CD4-positive, alpha-beta memory T cell (primary cell): ENCODE measurements at regions not wholly inside any gene's neighbourhood (a gene's known extent, or its start where the extent isn't known, plus 50 kb on each side); places are given as distances from the start of the nearest gene placed in this dataset.
A peak's percentile ranks its signal among the peaks of the same experiment; 100 is the strongest.

Experiments
- CTCF ChIA-PET: fragments of 350-600 bp; sonication (Branson Sonifier 250); formaldehyde crosslinking; loops from one replicate; lab custom pipeline; 2021; ENCODE audit warnings: inconsistent platforms; ENCODE audit not compliant: partially characterized antibody; lab: Charles Lee
- POLR2A ChIA-PET: fragments of 350-600 bp; sonication (Branson Sonifier 250); formaldehyde crosslinking; loops from one replicate; lab custom pipeline; 2021; ENCODE audit not compliant: partially characterized antibody; lab: Charles Lee
- DNase-seq, 5 donors: peaks; one replicate each; pipeline versions ENCODE4 v3.0.0 to v3.0.0-alpha.2; 2020 to 2022; ENCODE audit warnings: mixed read lengths in 1 of 5
- H3K27ac ChIP-seq: one replicate; pipeline ENCODE4 v1.7.0; 2013; ENCODE audit warnings: low read depth, low read length
- H3K27me3 ChIP-seq: 2 replicates; pipeline ENCODE4 v1.7.0; 2013; ENCODE audit warnings: mild to moderate bottlenecking, low read length, moderate library complexity; ENCODE audit not compliant: insufficient read depth
- H3K36me3 ChIP-seq: 2 replicates; pipeline ENCODE4 v1.7.0; 2013; ENCODE audit warnings: mild to moderate bottlenecking, low read length, moderate library complexity; ENCODE audit not compliant: insufficient read depth
- H3K4me1 ChIP-seq: 2 replicates; pipeline ENCODE4 v1.7.0; 2013; ENCODE audit warnings: mild to moderate bottlenecking, low read length, moderate library complexity; ENCODE audit not compliant: insufficient read depth
- H3K4me3 ChIP-seq, 2 donors: one replicate each; pipeline ENCODE4 v1.7.0; 2013; ENCODE audit warnings: low read length in 2 of 2, mild to moderate bottlenecking in 1 of 2
- H3K9me3 ChIP-seq, 2 donors: one replicate each; pipeline ENCODE4 v1.7.0; 2013; ENCODE audit warnings: low read length in 2 of 2, control low read depth in 1 of 2; ENCODE audit not compliant: control insufficient read depth in 1 of 2
- H3K27ac Mint-ChIP-seq, 7 donors: one replicate each; pipeline ENCODE4 v1.8.0; 2020 to 2021; ENCODE audit warnings: mixed read lengths in 7 of 7, mild to moderate bottlenecking in 6 of 7, inconsistent platforms in 3 of 7, moderate library complexity in 3 of 7
- H3K27me3 Mint-ChIP-seq, 2 donors: one replicate each; pipeline ENCODE4 v1.8.0; 2020 to 2021; ENCODE audit warnings: mixed read lengths in 2 of 2
- H3K36me3 Mint-ChIP-seq, 2 donors: one replicate each; pipeline ENCODE4 v1.8.0; 2020 to 2021; ENCODE audit warnings: mixed read lengths in 2 of 2, inconsistent platforms in 1 of 2, mild to moderate bottlenecking in 1 of 2
- H3K4me1 Mint-ChIP-seq, 4 donors: one replicate each; pipeline ENCODE4 v1.8.0; 2020 to 2021; ENCODE audit warnings: mixed read lengths in 4 of 4, mild to moderate bottlenecking in 1 of 4
- H3K4me3 Mint-ChIP-seq, 8 donors: one replicate each; pipeline ENCODE4 v1.8.0; 2020 to 2021; ENCODE audit warnings: mixed read lengths in 8 of 8, mild to moderate bottlenecking in 7 of 8, moderate library complexity in 6 of 8, inconsistent platforms in 3 of 8
- H3K9me3 Mint-ChIP-seq, 8 donors: one replicate each; pipeline ENCODE4 v1.8.0; 2020 to 2021; ENCODE audit warnings: mixed read lengths in 8 of 8, mild to moderate bottlenecking in 5 of 8, inconsistent platforms in 3 of 8, moderate library complexity in 1 of 8
- intact Hi-C: fragments of 100-400 bp; cut with micrococcal nuclease; formaldehyde crosslinking; loops from one replicate; pipeline ENCODE4 v1.15.1; 2023

DNA sequence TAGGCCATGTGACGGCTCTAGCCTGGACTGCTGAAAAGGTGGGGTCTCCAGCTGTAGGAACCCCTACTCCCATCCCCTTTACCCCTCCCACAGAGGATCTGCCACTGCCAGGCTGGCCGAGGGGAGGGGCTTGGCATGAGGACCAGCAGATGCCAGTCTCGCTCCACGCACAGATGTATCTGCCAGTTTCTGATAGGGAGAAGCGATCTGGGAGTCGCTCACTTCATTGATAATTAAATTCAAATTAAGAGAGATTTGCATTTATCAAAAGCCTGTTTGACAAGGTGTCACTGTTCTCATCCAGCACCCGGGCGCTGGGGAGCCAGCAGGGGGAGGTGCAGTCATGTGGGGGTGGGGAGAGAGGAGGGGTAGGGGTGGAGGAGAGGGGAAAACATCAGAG, 217.6 kb upstream of the MYL2 start:
- Histone ChIP-seq H3K4me3 (no peak overlapping the region), H3K27ac (no peak overlapping the region), H3K27me3 (no peaks in the 10 kb centered on the region), H3K4me1 (no peaks in the 10 kb centered on the region), H3K9me3 (no peaks in the 10 kb centered on the region), H3K36me3 (no peaks in the 10 kb centered on the region)
- Mint-ChIP-seq H3K36me3 (no peaks in the 10 kb centered on the region), H3K27ac (no peak overlapping the region), H3K4me3 (no peak overlapping the region), H3K4me1 (no peaks in the 10 kb centered on the region), H3K27me3 (peaks cover 4 to 9% of the 10 kb centered on the region in 2 donors), H3K9me3 (peaks cover 0 to 9% (median 4%) of the 10 kb centered on the region in 8 donors)
- no peak for DNase-seq
- ChIA-PET CTCF (no interaction called here), POLR2A (no interaction called here)
- intact Hi-C loops = no loop called here

DNA sequence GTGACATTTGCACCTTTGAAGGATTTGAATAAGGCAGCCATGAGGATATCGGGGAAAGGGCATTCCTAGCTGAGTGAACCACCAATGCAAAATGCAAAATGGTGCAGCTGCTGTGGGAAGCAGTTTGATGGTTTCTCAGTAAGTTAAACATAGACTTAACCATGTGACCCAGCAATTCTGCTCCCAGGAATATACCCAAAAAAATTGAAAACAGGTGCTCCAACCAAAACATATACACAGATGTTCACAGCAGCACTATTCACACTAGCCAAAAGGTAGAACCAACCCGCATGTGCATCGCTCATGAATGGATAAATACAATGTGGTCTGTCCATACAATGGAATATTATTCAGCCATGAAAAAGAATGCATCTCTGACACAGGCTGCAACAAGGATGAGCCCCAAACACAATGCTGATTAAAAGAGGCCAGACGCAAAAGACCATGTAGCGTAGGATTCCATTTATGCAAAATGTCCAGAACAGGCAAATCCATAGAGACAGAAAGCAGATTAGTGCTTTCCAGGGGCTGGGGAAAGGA, 215.0 kb upstream of the MYL2 start:
- Mint-ChIP-seq H3K4me1 (no peaks in the 10 kb centered on the region), H3K36me3 (no peaks in the 10 kb centered on the region), H3K4me3 (no peak overlapping the region), H3K27ac (peak overlapping the region in 1 of 7 donors; percentile 4), H3K9me3 (peaks cover 0 to 9% (median 5%) of the 10 kb centered on the region in 8 donors), H3K27me3 (peaks cover 3 to 4% of the 10 kb centered on the region in 2 donors)
- H3K9me3 ChIP-seq = no peaks in the 10 kb centered on the region
- H3K27me3 ChIP-seq = no peaks in the 10 kb centered on the region
- H3K36me3 ChIP-seq = no peaks in the 10 kb centered on the region
- no peak overlapping the region for H3K4me3 ChIP-seq
- ChIA-PET POLR2A (no interaction called here), CTCF (no interaction called here)
- intact Hi-C loops = no loop called here
- H3K4me1 ChIP-seq = no peaks in the 10 kb centered on the region
- no peak overlapping the region for H3K27ac ChIP-seq
- no peak for DNase-seq

DNA sequence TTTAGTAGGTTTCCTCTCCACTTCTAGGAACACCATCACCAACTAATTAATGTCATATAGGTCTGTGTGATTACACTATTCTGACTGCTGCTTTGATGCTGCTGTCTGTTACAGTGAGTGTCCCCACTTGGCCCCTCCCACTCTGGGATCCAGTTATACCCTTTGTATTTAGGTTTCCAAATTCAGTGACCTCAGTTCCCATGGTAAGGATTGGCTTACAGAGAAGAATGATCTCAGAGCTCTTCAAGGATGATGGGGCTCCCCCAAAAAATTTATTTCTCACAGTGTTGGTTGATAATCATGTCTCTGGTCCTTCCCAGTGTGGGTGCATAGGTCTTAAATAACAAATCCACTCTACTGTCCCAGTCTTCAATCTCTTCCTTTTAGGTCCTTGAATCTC, 210.0 kb upstream of the MYL2 start:
- H3K27me3 ChIP-seq = no peaks in the 10 kb centered on the region
- ChIA-PET CTCF (no interaction called here), POLR2A (no interaction called here)
- Mint-ChIP-seq H3K36me3 (no peaks in the 10 kb centered on the region), H3K27me3 (peaks cover 0 to 5% of the 10 kb centered on the region in 2 donors), H3K4me3 (no peak overlapping the region), H3K27ac (no peak overlapping the region), H3K4me1 (no peaks in the 10 kb centered on the region), H3K9me3 (peaks cover 0 to 6% (median under 1%) of the 10 kb centered on the region in 8 donors)
- no peaks in the 10 kb centered on the region for H3K4me1 ChIP-seq
- no peaks in the 10 kb centered on the region for H3K9me3 ChIP-seq
- no peak for DNase-seq
- intact Hi-C loops = no loop called here
- no peaks in the 10 kb centered on the region for H3K36me3 ChIP-seq
- H3K27ac ChIP-seq = no peak overlapping the region
- no peak overlapping the region for H3K4me3 ChIP-seq

DNA sequence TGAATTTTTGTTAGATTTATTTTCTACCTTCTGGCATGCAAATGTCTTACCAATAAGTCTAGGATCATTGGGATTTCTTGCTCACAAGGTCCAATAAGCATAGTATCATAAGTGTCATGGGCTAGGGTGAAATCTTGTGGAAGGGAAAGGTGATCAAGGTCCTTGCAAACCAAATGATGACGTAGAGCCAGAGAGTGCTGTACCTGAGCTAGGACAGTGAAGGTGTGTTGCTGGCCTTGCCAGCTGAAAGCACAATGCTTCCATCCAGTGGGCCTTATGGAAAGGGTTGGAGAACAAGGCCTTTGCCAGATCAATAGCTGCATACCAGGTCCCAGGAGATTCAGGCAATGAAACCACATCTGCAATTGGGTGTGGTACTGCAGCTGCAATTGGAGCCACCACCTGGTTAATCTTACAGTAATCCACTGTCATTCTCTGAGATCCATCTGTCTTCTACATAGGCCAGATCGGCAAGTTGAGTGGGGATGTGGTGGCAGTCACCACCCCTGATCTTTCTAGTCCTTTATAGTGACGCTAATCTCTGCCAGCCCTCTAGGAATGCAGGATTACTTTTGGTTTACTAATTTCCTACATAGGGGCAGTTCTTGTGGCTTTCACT, 208.9 kb upstream of the MYL2 start:
- Histone ChIP-seq H3K27ac (no peak overlapping the region), H3K36me3 (no peaks in the 10 kb centered on the region), H3K27me3 (no peaks in the 10 kb centered on the region), H3K9me3 (no peaks in the 10 kb centered on the region), H3K4me1 (no peaks in the 10 kb centered on the region), H3K4me3 (no peak overlapping the region)
- H3K27me3 Mint-ChIP-seq = peaks cover 0 to 5% of the 10 kb centered on the region in 2 donors
- H3K4me3 Mint-ChIP-seq = no peak overlapping the region
- CTCF ChIA-PET = no interaction called here
- H3K36me3 Mint-ChIP-seq = no peaks in the 10 kb centered on the region
- intact Hi-C loops = no loop called here
- H3K4me1 Mint-ChIP-seq = no peaks in the 10 kb centered on the region
- no peak overlapping the region for H3K27ac Mint-ChIP-seq
- DNase-seq = no peak
- POLR2A ChIA-PET = no interaction called here
- H3K9me3 Mint-ChIP-seq = peaks cover 0 to 5% (median 0%) of the 10 kb centered on the region in 8 donors

DNA sequence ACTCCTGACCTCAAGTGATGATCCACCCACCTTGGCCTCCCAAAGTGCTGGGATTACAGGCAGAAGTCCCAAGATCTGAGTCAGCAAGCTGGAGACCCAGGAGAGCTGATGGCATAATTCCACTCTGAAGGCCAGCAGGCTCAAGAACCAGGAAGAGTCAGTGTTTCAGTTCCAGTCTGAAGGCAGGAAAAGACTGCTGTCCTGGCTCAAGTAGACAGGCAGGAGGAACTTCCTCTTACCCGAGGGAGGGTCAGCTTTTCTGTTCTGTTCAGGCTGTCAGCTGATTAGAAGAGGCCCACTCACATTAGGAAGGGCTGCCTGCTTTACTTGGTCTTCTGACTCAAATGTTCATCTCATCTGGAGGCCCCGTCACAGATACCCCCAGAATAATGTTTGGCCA, 206.0 kb upstream of the MYL2 start:
- H3K27ac Mint-ChIP-seq = no peak overlapping the region
- POLR2A ChIA-PET = no interaction called here
- H3K27ac ChIP-seq = no peak overlapping the region

DNA sequence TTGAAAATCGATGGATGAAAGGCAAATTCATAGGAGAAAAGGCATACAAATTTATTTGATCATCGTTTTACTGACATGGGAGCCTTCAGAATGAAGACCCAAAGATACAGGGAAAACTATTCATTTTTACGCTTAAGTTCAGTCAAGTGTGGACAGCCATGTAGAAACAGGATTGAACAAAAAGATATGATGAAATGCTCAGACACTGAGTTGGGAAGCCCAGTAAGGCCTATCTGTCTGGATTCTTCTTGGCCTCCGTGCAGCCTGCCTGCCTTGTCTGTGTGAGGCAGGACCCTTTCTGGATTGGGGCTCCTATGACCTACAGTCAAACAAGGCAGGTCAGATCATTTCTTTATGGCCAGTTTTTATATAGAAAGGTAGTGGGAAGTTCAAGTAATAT, 203.8 kb upstream of the MYL2 start:
- no peak for DNase-seq
- no peaks in the 10 kb centered on the region for H3K36me3 ChIP-seq
- no peak overlapping the region for H3K4me3 ChIP-seq
- no peaks in the 10 kb centered on the region for H3K27me3 ChIP-seq
- Mint-ChIP-seq H3K27ac (no peak overlapping the region), H3K9me3 (peaks cover 0 to 2% (median 0%) of the 10 kb centered on the region in 8 donors), H3K36me3 (no peaks in the 10 kb centered on the region), H3K4me1 (no peaks in the 10 kb centered on the region), H3K4me3 (no peak overlapping the region), H3K27me3 (peaks cover 6 to 8% of the 10 kb centered on the region in 2 donors)
- no peak overlapping the region for H3K27ac ChIP-seq
- ChIA-PET CTCF (no interaction called here), POLR2A (no interaction called here)
- no peaks in the 10 kb centered on the region for H3K4me1 ChIP-seq
- intact Hi-C loops = no loop called here
- no peaks in the 10 kb centered on the region for H3K9me3 ChIP-seq

More for the DNA sequence above, 206.0 kb upstream of the MYL2 start:
- CTCF ChIA-PET = no interaction called here
- Histone ChIP-seq H3K36me3 (no peaks in the 10 kb centered on the region), H3K9me3 (no peaks in the 10 kb centered on the region), H3K27me3 (no peaks in the 10 kb centered on the region), H3K4me3 (no peak overlapping the region), H3K4me1 (no peaks in the 10 kb centered on the region)
- Mint-ChIP-seq H3K9me3 (peaks cover 0 to 2% (median 0%) of the 10 kb centered on the region in 8 donors), H3K4me3 (no peak overlapping the region), H3K27me3 (peaks cover 1 to 5% of the 10 kb centered on the region in 2 donors), H3K4me1 (no peaks in the 10 kb centered on the region), H3K36me3 (no peaks in the 10 kb centered on the region)
- intact Hi-C loops = no loop called here
- no peak for DNase-seq

DNA sequence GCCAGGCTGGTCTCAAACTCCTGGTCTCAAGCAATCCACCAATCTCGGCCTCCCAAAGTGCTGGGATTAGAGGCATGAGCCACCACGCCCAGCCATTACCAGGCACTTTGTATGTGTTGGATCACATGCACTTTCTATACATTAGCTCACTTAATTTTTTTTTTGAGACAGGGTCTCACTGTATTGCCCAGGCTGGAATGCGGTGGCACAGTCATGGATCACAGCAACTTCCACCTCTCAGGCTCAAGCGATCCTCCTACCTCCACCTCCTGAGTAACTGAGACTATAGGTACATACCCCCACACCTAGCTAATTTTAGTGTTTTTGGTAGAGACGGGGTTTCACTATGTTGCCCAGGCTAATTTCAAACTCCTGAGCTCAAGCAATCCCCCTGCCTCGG, 203.0 kb upstream of the MYL2 start:
- H3K9me3 ChIP-seq = no peaks in the 10 kb centered on the region
- H3K27ac Mint-ChIP-seq = no peak overlapping the region
- peaks cover 6 to 9% of the 10 kb centered on the region in 2 donors for H3K27me3 Mint-ChIP-seq
- intact Hi-C loops = no loop called here
- H3K4me3 Mint-ChIP-seq = no peak overlapping the region
- no peaks in the 10 kb centered on the region for H3K4me1 Mint-ChIP-seq
- peaks cover 0 to 2% (median 0%) of the 10 kb centered on the region in 8 donors for H3K9me3 Mint-ChIP-seq
- H3K36me3 Mint-ChIP-seq = no peaks in the 10 kb centered on the region
- no peaks in the 10 kb centered on the region for H3K4me1 ChIP-seq
- no peak overlapping the region for H3K27ac ChIP-seq
- CTCF ChIA-PET = no interaction called here
- POLR2A ChIA-PET = no interaction called here
- no peak for DNase-seq
- no peaks in the 10 kb centered on the region for H3K36me3 ChIP-seq
- H3K27me3 ChIP-seq = no peaks in the 10 kb centered on the region
- no peak overlapping the region for H3K4me3 ChIP-seq
